ENCODE measurements at regions not wholly inside any gene's neighbourhood (a gene's known extent, or its start where the extent isn't known, plus 50 kb on each side); places are given as distances from the start of the nearest gene placed in this dataset.
"Not testable (repeated sequence)": the region's sequence is repeated elsewhere in the genome, so short reads cannot be mapped to it uniquely, and the experiment has no call there.

- no peak for DNase-seq (ENCODE audit: low read depth, low spot score)
Observed at GRCh38 chr12:108424026-108424425, 84.9 kb upstream of the CMKLR1 start.

- DNase-seq (ENCODE audit: low read depth, low spot score), result no peak
Observed at GRCh38 chr12:108423486-108423885, 84.4 kb upstream of the CMKLR1 start.

GRCh38 chr12:108421082-108421481, 82.0 kb upstream of the CMKLR1 start:
- DNase-seq (ENCODE audit: low read depth, low spot score), result not testable (repeated sequence)

GRCh38 chr12:108420421-108420820, 81.3 kb upstream of the CMKLR1 start:
- DNase-seq (ENCODE audit: low read depth, low spot score), result not testable (repeated sequence)

- DNase-seq (ENCODE audit: low read depth, low spot score), result no peak
Observed at GRCh38 chr12:108419949-108420348, 80.8 kb upstream of the CMKLR1 start.

GRCh38 chr12:108418164-108418890, 79.2 kb upstream of the CMKLR1 start:
- no peak for DNase-seq (ENCODE audit: low read depth, low spot score)

GRCh38 chr12:108414021-108414420, 74.9 kb upstream of the CMKLR1 start:
- no peak for DNase-seq (ENCODE audit: low read depth, low spot score)

GRCh38 chr12:108410689-108411088, 71.6 kb upstream of the CMKLR1 start:
- DNase-seq (ENCODE audit: low read depth, low spot score), result no peak

- no peak for DNase-seq (ENCODE audit: low read depth, low spot score)
Observed at GRCh38 chr12:108409481-108409880, 70.4 kb upstream of the CMKLR1 start.

GRCh38 chr12:108403952-108404351, 64.8 kb upstream of the CMKLR1 start:
- no peak for DNase-seq (ENCODE audit: low read depth, low spot score)

GRCh38 chr12:108401964-108402363, 62.9 kb upstream of the CMKLR1 start:
- no peak for DNase-seq (ENCODE audit: low read depth, low spot score)

- DNase-seq (ENCODE audit: low read depth, low spot score), result no peak
Observed at GRCh38 chr12:108400900-108401480, 61.9 kb upstream of the CMKLR1 start.

GRCh38 chr12:108400481-108400880, 61.4 kb upstream of the CMKLR1 start:
- no peak for DNase-seq (ENCODE audit: low read depth, low spot score)

GRCh38 chr12:108400056-108400455, 60.9 kb upstream of the CMKLR1 start:
- DNase-seq (ENCODE audit: low read depth, low spot score), result no peak

- DNase-seq (ENCODE audit: low read depth, low spot score), result no peak
Observed at GRCh38 chr12:108399514-108399913, 60.4 kb upstream of the CMKLR1 start.

GRCh38 chr12:108394196-108394595, 55.1 kb upstream of the CMKLR1 start:
- DNase-seq (ENCODE audit: low read depth, low spot score), result no peak

GRCh38 chr12:108392284-108392683, 53.2 kb upstream of the CMKLR1 start:
- no peak for DNase-seq (ENCODE audit: low read depth, low spot score)

- no peak for DNase-seq (ENCODE audit: low read depth, low spot score)
Observed at GRCh38 chr12:108390495-108391203, 51.5 kb upstream of the CMKLR1 start.

GRCh38 chr12:108389544-108389943, 50.4 kb upstream of the CMKLR1 start:
- no peak for DNase-seq (ENCODE audit: low read depth, low spot score)

Measured in iPS DF 19.7 (cell line).